A549 (cell line): ENCODE measurements at regions not wholly inside any gene's neighbourhood (a gene's known extent, or its start where the extent isn't known, plus 50 kb on each side); places are given as distances from the start of the nearest gene placed in this dataset.

Experiments used
- ATAC-seq, 2 experiments: fragments of 200-7000 bp in 1 of 2; fragments of >200 bp in 1 of 2; cut with Nextera tagmentation in 1 of 2; cut with Tn5 transposase in 1 of 2; 3 replicates each; pipeline versions ENCODE4 v1.8.0 to v1.9.1; 2018 to 2020; ENCODE audit warnings: mild to moderate bottlenecking in 1 of 2, moderate library complexity in 1 of 2
- CTCF ChIA-PET: fragments of 300-600 bp; sonication (Branson Sonifier 250); formaldehyde crosslinking; extraction: SDS; loops from one replicate; lab custom pipeline; 2021; ENCODE audit warnings: antibody characterized with exemption, inconsistent platforms; lab: Yijun Ruan, JAX
- POLR2A ChIA-PET: fragments of 350-600 bp; formaldehyde crosslinking; extraction: SDS; loops from one replicate; lab custom pipeline; 2021; ENCODE audit warnings: antibody characterized with exemption, inconsistent platforms; lab: Yijun Ruan, JAX
- DNase-seq, 2 experiments: peaks; one replicate each; pipeline versions ENCODE4 v3.0.0 to v3.0.0-alpha.2; 2011 to 2016; ENCODE audit warnings: low read depth in 1 of 2, low spot score in 1 of 2
- FAIRE-seq: peaks from 2 replicates; lab custom pipeline; 2011; peaks lifted over from hg19 to GRCh38; lab: Jason Lieb, UNC
- H3K27ac ChIP-seq, 2 experiments: fragments of >200 bp; sonication (Bioruptor Twin); formaldehyde crosslinking; 3 replicates each; pipeline ENCODE4 v1.5.1; 2016 to 2017
- H3K4me1 ChIP-seq: fragments of >200 bp; sonication (Bioruptor Twin); formaldehyde crosslinking; 3 replicates; pipeline ENCODE4 v1.6.1; 2016
- H3K4me2 ChIP-seq: fragments of >200 bp; sonication (Bioruptor Twin); formaldehyde crosslinking; 3 replicates; pipeline ENCODE4 v1.6.1; 2016
- H3K4me3 ChIP-seq: fragments of >200 bp; sonication (Bioruptor Twin); formaldehyde crosslinking; 3 replicates; pipeline ENCODE4 v1.5.1; 2016
- H3K9me3 ChIP-seq: fragments of >200 bp; sonication (Bioruptor Twin); formaldehyde crosslinking; 3 replicates; pipeline ENCODE4 v1.6.1; 2016
- BHLHE40 ChIP-seq: IDR thresholded peaks from 2 replicates; pipeline ENCODE4 v1.6.1; 2012; ENCODE audit warnings: low read depth, low read length, inconsistent platforms
- CBX2 ChIP-seq: fragments of 200-600 bp; sonication (generic); IDR thresholded peaks from 2 replicates; pipeline ENCODE4 v1.6.1; 2016; ENCODE audit warnings: low read depth, mild to moderate bottlenecking, borderline replicate concordance
- CEBPB ChIP-seq, 2 experiments: fragments of >200 bp in 1 of 2; sonication (Bioruptor Twin) in 1 of 2; formaldehyde crosslinking in 1 of 2; IDR thresholded peaks; 2 replicates each; pipeline ENCODE4 v1.6.1; 2012 to 2016
- CHD2 ChIP-seq: fragments of 150-350 bp; IDR thresholded peaks from 2 replicates; pipeline ENCODE4 v1.6.1; 2014; ENCODE audit warnings: low read length; ENCODE audit not compliant: partially characterized antibody
- CHD4 ChIP-seq: fragments of 200-600 bp; sonication (generic); IDR thresholded peaks from 2 replicates; pipeline ENCODE4 v1.6.1; 2016; ENCODE audit warnings: antibody characterized with exemption, mild to moderate bottlenecking, borderline replicate concordance
- EHF ChIP-seq: fragments of 250-450 bp; sonication (Bioruptor Pico); IDR thresholded peaks from 2 replicates; pipeline ENCODE4 v1.5.0; 2020; ENCODE audit warnings: mild to moderate bottlenecking
- EHMT2 ChIP-seq: fragments of 200-600 bp; sonication (generic); IDR thresholded peaks from 2 replicates; pipeline ENCODE4 v1.6.1; 2016; ENCODE audit warnings: antibody characterized with exemption, low read depth, mild to moderate bottlenecking, moderate library complexity
- ESRRA ChIP-seq: fragments of 150-350 bp; IDR thresholded peaks from 2 replicates; pipeline ENCODE4 v1.6.1; 2014; ENCODE audit warnings: mild to moderate bottlenecking, low read length, borderline replicate concordance
- FOXS1 ChIP-seq: fragments of 250-450 bp; sonication (Bioruptor Pico); IDR thresholded peaks from 2 replicates; pipeline ENCODE4 v1.5.0; 2020; ENCODE audit warnings: mild to moderate bottlenecking, moderate library complexity
- HDAC2 ChIP-seq: fragments of 200-600 bp; sonication (generic); IDR thresholded peaks from 2 replicates; pipeline ENCODE4 v1.6.1; 2016
- HEYL ChIP-seq: fragments of 250-450 bp; sonication (Bioruptor Pico); IDR thresholded peaks from 2 replicates; pipeline ENCODE4 v1.8.0; 2021; ENCODE audit warnings: mild to moderate bottlenecking, moderate library complexity
- JUN ChIP-seq, 2 experiments: fragments of >200 bp; sonication (Bioruptor Twin); formaldehyde crosslinking; IDR thresholded peaks; 2 replicates in 1 of 2; 3 replicates in 1 of 2; pipeline ENCODE4 v1.6.1; 2016 to 2017
- KDM1A ChIP-seq: fragments of 200-600 bp; sonication (generic); IDR thresholded peaks from 2 replicates; pipeline ENCODE4 v1.6.1; 2016; ENCODE audit warnings: low read depth, mild to moderate bottlenecking
- MAFK ChIP-seq: fragments of 450-650 bp; IDR thresholded peaks from 2 replicates; pipeline ENCODE4 v1.6.1; 2014; ENCODE audit not compliant: partially characterized antibody
- NFE2L2 ChIP-seq: fragments of 150-350 bp; conservative IDR thresholded peaks from 2 replicates; pipeline ENCODE4 v1.6.1; 2014; ENCODE audit warnings: low read length
- NPAS2 ChIP-seq: fragments of 250-450 bp; sonication (Bioruptor Pico); IDR thresholded peaks from 2 replicates; pipeline ENCODE4 v1.8.0; 2022; ENCODE audit warnings: mild to moderate bottlenecking, moderate library complexity, borderline replicate concordance
- NR3C1 ChIP-seq: fragments of >200 bp; sonication (Bioruptor Twin); formaldehyde crosslinking; IDR thresholded peaks from 3 replicates; pipeline ENCODE4 v1.6.1; 2017
- RNF2 ChIP-seq: fragments of 200-600 bp; sonication (generic); IDR thresholded peaks from 2 replicates; pipeline ENCODE4 v1.6.1; 2016; ENCODE audit warnings: low read depth, mild to moderate bottlenecking, antibody characterized with exemption, moderate library complexity, borderline replicate concordance
- SMC3 ChIP-seq: fragments of >200 bp; sonication (Bioruptor Twin); formaldehyde crosslinking; IDR thresholded peaks from 3 replicates; pipeline ENCODE4 v1.6.1; 2018; ENCODE audit warnings: inconsistent platforms
- SREBF2 ChIP-seq: fragments of 450-650 bp; IDR thresholded peaks from 2 replicates; pipeline ENCODE4 v1.6.1; 2014; ENCODE audit warnings: mild to moderate bottlenecking, moderate library complexity
- TFCP2L1 ChIP-seq: fragments of 250-450 bp; sonication (Bioruptor Pico); IDR thresholded peaks from 2 replicates; pipeline ENCODE4 v1.5.0; 2021; ENCODE audit warnings: mild to moderate bottlenecking
- ZFP36 ChIP-seq: fragments of 450-650 bp; IDR thresholded peaks from 2 replicates; pipeline ENCODE4 v1.6.1; 2014; ENCODE audit warnings: borderline replicate concordance; ENCODE audit not compliant: partially characterized antibody
- WGBS: methylation state at CpG from one replicate; pipeline ENCODE4 v1.1.6; 2017; ENCODE audit errors: missing lambda C conversion rate; 5-methylcytosine and 5-hydroxymethylcytosine counted together
- TF ChIP-seq, protein P1 (sequence below): IDR thresholded peaks from 2 replicates; pipeline ENCODE4 v1.6.1; 2012; ENCODE audit warnings: low read depth, borderline replicate concordance
- TF ChIP-seq, protein P2 (sequence below): IDR thresholded peaks from 2 replicates; pipeline ENCODE4 v1.6.1; 2012
- TF ChIP-seq, protein P3 (sequence below): fragments of 150-350 bp; IDR thresholded peaks from 2 replicates; pipeline ENCODE4 v1.6.1; 2014; ENCODE audit warnings: low read depth, mild to moderate bottlenecking, low read length
- TF ChIP-seq, protein P4 (sequence below): IDR thresholded peaks from 2 replicates; pipeline ENCODE4 v1.6.1; 2012

DNA sequence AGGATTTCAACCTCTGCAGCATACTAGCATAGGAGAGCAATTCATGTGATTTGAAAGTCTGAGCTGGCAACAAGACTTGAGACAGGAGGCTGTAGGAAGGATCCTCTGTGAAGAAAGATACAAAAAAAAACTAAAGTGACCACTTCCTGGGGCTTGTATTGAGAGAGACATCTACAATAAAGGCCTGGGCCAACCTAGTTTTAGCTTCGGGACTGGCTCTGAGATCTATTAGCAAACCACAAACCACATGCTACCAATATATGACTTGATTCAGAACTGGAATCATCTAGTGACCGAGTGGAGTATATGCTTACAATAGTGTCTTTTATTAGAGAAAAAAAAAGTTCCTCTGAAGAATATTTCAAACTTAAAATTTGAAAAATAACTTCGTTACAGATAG, 1448.9 kb upstream of the CDH6 start (continued):
- TF ChIP-seq, protein P1, sequence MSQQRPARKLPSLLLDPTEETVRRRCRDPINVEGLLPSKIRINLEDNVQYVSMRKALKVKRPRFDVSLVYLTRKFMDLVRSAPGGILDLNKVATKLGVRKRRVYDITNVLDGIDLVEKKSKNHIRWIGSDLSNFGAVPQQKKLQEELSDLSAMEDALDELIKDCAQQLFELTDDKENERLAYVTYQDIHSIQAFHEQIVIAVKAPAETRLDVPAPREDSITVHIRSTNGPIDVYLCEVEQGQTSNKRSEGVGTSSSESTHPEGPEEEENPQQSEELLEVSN = no peak
- TF ChIP-seq SREBF2 (no peak), MAFK (no peak), ZFP36 (no peak), KDM1A (no peak), HDAC2 (no peak), EHF (CRISPR knock-in tag) (no peak), CBX2 (no peak), SMC3 (no peak)

DNA sequence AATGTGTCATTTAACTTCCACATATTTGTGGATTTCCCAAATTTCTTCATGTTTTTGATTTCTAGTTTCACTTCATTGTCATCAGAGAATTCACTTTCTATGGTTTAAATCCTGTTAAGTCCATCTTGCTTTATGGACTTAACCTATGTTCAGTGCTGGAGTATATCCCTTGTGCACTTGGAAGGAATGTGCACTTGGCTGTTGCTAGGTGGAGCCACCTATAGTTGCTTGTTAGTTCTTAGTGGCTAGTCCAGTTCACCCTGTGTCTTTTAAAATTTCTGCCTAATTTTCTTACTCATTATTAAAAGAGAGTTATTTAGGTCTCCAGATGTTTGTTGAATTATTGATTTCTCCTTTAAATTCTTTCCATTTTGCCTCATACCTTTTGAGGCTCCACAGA, 1472.5 kb upstream of the CDH6 start:
- no peak overlapping the region for H3K4me2 ChIP-seq
- ATAC-seq = no peak
- no peak for FAIRE-seq
- POLR2A ChIA-PET = no interaction called here
- TF ChIP-seq ESRRA (no peak), CHD2 (no peak), CBX2 (no peak), SREBF2 (no peak)
- H3K4me1 ChIP-seq = no peaks in the 10 kb centered on the region
- peak in 1 of 2 experiments; percentile 13 for DNase-seq
- no peaks in the 10 kb centered on the region for H3K9me3 ChIP-seq
- H3K27ac ChIP-seq = no peak overlapping the region
- H3K4me3 ChIP-seq = no peak overlapping the region
- CTCF ChIA-PET = no interaction called here

DNA sequence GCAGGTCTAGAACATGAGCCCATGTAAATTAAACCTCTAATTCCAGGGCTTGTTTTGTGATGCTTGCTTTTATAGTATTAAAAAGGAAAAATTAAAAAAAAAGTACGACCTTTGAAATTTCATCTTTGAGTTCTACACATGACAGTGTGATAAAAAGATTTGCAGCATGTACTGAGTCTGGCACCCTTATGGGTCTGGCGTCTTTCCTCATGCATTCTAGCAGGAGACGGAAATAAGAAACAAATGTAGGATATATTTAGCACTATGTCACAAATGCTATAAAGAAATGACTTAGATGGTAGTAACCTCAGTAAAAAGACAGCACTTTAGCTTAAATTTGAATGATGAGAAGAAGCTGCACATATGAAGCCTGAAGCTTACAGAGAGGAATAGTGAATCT, 1474.3 kb upstream of the CDH6 start:
- Histone ChIP-seq H3K4me3 (no peak overlapping the region), H3K4me2 (no peak overlapping the region), H3K4me1 (no peaks in the 10 kb centered on the region), H3K9me3 (no peaks in the 10 kb centered on the region), H3K27ac (no peak overlapping the region)
- ChIA-PET POLR2A (no interaction called here), CTCF (interaction anchor here (0.6 kb wide), 1 partner anchor 1047 kb away, joined by 4 read pairs; no protein-coding TSS in a partner anchor)
- DNase-seq (no peak), ATAC-seq (no peak), FAIRE-seq (no peak)
- TF ChIP-seq, protein P1 = no peak
- TF ChIP-seq CEBPB (IDR thresholded peaks at IDR 0.05) (no peak), NFE2L2 (no peak), TFCP2L1 (no peak), RNF2 (no peak), JUN (IDR thresholded peaks at IDR 0.05) (no peak), NPAS2 (CRISPR knock-in tag) (no peak), SREBF2 (no peak), BHLHE40 (no peak), FOXS1 (no peak), HEYL (CRISPR knock-in tag) (no peak)
- TF ChIP-seq, protein P2, sequence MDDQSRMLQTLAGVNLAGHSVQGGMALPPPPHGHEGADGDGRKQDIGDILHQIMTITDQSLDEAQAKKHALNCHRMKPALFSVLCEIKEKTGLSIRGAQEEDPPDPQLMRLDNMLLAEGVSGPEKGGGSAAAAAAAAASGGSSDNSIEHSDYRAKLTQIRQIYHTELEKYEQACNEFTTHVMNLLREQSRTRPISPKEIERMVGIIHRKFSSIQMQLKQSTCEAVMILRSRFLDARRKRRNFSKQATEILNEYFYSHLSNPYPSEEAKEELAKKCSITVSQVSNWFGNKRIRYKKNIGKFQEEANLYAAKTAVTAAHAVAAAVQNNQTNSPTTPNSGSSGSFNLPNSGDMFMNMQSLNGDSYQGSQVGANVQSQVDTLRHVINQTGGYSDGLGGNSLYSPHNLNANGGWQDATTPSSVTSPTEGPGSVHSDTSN = no peak
- 62% methylated on average over 3 of the region's 3 CpGs for WGBS

DNA sequence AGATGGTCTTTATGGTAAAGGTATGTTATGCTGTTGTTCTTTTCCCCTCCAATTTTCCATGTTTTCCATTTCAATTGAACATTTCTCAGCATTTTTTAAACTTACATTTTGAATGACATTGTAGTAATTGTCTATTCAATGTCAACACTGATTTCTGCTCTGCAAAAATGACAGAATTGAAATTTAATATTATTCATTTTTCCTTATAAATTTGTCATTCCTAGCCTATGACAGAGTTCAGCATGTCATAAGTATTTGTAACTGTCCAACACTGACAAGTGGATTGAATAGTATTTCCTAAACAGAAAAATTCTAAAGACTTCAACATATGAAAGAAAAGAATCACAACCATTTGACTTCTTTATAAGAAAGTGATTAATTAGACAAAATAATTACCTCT, 1478.3 kb upstream of the CDH6 start:
- ATAC-seq (no peak), FAIRE-seq (no peak), DNase-seq (no peak)
- no peaks in the 10 kb centered on the region for H3K9me3 ChIP-seq
- no peak overlapping the region for H3K4me2 ChIP-seq
- ChIA-PET POLR2A (no interaction called here), CTCF (no interaction called here)
- no peaks in the 10 kb centered on the region for H3K4me1 ChIP-seq
- H3K4me3 ChIP-seq = no peak overlapping the region
- H3K27ac ChIP-seq = no peak overlapping the region
- TF ChIP-seq EHMT2 (no peak), SREBF2 (no peak), RNF2 (no peak), NR3C1 (no peak), CHD4 (no peak)
- TF ChIP-seq, protein P3, sequence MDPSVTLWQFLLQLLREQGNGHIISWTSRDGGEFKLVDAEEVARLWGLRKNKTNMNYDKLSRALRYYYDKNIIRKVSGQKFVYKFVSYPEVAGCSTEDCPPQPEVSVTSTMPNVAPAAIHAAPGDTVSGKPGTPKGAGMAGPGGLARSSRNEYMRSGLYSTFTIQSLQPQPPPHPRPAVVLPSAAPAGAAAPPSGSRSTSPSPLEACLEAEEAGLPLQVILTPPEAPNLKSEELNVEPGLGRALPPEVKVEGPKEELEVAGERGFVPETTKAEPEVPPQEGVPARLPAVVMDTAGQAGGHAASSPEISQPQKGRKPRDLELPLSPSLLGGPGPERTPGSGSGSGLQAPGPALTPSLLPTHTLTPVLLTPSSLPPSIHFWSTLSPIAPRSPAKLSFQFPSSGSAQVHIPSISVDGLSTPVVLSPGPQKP = no peak
- TF ChIP-seq, protein P4, sequence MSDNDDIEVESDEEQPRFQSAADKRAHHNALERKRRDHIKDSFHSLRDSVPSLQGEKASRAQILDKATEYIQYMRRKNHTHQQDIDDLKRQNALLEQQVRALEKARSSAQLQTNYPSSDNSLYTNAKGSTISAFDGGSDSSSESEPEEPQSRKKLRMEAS = no peak
